ENCODE measurements at regions not wholly inside any gene's neighbourhood (a gene's known extent, or its start where the extent isn't known, plus 50 kb on each side); places are given as distances from the start of the nearest gene placed in this dataset.

GRCh38 chr3:144415492-144415891, 443.9 kb downstream of the DIPK2A start:
- H3K4me3 ChIP-seq (replicated peaks; ENCODE audit: low read depth, low read length): no peak overlapping the region
- no peak for DNase-seq (ENCODE audit: extremely low read depth, low read depth)
- no peak for TF ChIP-seq CTCF (IDR thresholded peaks at IDR 0.05; ENCODE audit: low read depth, low read length, missing control alignments)

GRCh38 chr3:144424606-144425005, 453.0 kb downstream of the DIPK2A start:
- TF ChIP-seq CTCF (IDR thresholded peaks at IDR 0.05; ENCODE audit: low read depth, low read length, missing control alignments): no peak
- no peak for DNase-seq (ENCODE audit: extremely low read depth, low read depth)
- H3K4me3 ChIP-seq (replicated peaks; ENCODE audit: low read depth, low read length): no peak overlapping the region

- no peak overlapping the region for H3K4me3 ChIP-seq (replicated peaks; ENCODE audit: low read depth, low read length)
- DNase-seq (ENCODE audit: extremely low read depth, low read depth): no peak
- TF ChIP-seq CTCF (IDR thresholded peaks at IDR 0.05; ENCODE audit: low read depth, low read length, missing control alignments): no peak
Measured at GRCh38 chr3:144426366-144426765, 454.7 kb downstream of the DIPK2A start.

- no peak for TF ChIP-seq CTCF (IDR thresholded peaks at IDR 0.05; ENCODE audit: low read depth, low read length, missing control alignments)
- no peak overlapping the region for H3K4me3 ChIP-seq (replicated peaks; ENCODE audit: low read depth, low read length)
- no peak for DNase-seq (ENCODE audit: extremely low read depth, low read depth)
Measured at GRCh38 chr3:144426967-144427366, 455.3 kb downstream of the DIPK2A start.

- TF ChIP-seq CTCF (IDR thresholded peaks at IDR 0.05; ENCODE audit: low read depth, low read length, missing control alignments): no peak
- no peak for DNase-seq (ENCODE audit: extremely low read depth, low read depth)
- H3K4me3 ChIP-seq (replicated peaks; ENCODE audit: low read depth, low read length): no peak overlapping the region
Measured at GRCh38 chr3:144429719-144430121, 458.1 kb downstream of the DIPK2A start.

- no peak for TF ChIP-seq CTCF (IDR thresholded peaks at IDR 0.05; ENCODE audit: low read depth, low read length, missing control alignments)
- no peak overlapping the region for H3K4me3 ChIP-seq (replicated peaks; ENCODE audit: low read depth, low read length)
- no peak for DNase-seq (ENCODE audit: extremely low read depth, low read depth)
Measured at GRCh38 chr3:144431134-144431533, 459.5 kb downstream of the DIPK2A start.

GRCh38 chr3:144433006-144433405, 461.4 kb downstream of the DIPK2A start:
- TF ChIP-seq CTCF (IDR thresholded peaks at IDR 0.05; ENCODE audit: low read depth, low read length, missing control alignments): no peak
- no peak for DNase-seq (ENCODE audit: extremely low read depth, low read depth)
- no peak overlapping the region for H3K4me3 ChIP-seq (replicated peaks; ENCODE audit: low read depth, low read length)
